ENCODE measurements at regions not wholly inside any gene's neighbourhood (a gene's known extent, or its start where the extent isn't known, plus 50 kb on each side); places are given as distances from the start of the nearest gene placed in this dataset.

DNA sequence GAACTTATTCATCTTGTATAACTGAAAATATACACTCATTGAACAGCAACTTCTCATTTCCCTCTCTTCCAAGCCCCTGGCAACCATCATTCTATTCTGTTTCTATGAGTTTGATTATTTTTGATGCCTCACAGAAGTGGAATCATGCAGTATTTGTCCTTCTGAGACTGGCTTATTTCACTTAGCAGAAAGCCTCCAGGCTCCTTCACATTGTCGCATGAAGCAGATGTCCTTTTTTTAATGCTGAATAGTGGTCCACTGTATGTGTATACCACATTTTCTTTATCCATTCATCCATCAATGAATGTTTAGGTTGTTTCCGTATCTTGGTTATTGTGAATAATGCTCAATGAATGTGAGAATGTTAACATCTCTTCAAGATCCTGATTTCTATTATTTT lies 238.2 kb upstream of the KLF14 start:
- DNase-seq, result no peak

DNA sequence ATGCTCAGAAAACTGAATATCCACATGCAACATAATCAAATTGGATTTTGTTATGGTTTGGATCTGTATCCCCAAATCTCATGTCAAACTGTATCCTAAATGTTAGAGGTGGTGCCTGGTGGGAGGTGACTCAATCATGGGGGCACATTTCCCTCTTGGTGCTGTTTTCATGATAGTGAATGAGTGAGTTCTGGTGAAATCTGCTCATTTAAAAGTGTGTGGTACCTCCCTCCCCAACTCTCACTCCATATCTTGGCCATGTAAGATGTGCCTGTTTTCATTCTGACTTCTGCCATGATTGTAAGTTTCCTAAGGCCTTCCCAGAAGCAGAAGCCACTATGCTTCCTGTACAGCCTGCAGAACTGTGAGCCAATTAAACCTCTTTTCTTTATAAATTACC lies 239.6 kb upstream of the KLF14 start:
- in situ Hi-C loops (cut with MboI; ENCODE audit: low pct_unique_long_range_greater_than_20kb, low sequenced_read_pairs), result no loop called here
- DNase-seq, result no peak

More for the DNA sequence above, 238.2 kb upstream of the KLF14 start:
- in situ Hi-C loops (cut with MboI; ENCODE audit: low pct_unique_long_range_greater_than_20kb, low sequenced_read_pairs), result no loop called here

DNA sequence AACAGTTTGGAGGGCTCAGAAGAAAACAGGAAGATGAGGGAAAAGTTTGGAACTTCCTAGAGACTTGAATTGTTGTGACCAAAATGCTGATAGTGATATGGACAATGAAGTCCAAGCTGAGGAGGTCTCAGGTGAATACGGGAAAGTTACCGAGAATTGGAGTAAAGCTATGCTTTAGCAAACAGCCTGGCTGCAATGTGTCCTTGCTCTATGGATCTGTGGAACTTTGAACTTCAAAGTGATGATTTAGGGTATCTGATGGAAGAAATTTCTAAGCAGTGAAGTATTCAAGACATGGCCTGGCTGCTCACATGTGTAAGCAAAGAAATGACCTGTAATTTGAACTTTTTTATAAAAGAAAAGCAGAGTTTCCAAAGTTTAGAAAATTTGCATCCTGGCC lies 240.2 kb upstream of the KLF14 start:
- in situ Hi-C loops (cut with MboI; ENCODE audit: low pct_unique_long_range_greater_than_20kb, low sequenced_read_pairs), result no loop called here
- DNase-seq, result no peak

DNA sequence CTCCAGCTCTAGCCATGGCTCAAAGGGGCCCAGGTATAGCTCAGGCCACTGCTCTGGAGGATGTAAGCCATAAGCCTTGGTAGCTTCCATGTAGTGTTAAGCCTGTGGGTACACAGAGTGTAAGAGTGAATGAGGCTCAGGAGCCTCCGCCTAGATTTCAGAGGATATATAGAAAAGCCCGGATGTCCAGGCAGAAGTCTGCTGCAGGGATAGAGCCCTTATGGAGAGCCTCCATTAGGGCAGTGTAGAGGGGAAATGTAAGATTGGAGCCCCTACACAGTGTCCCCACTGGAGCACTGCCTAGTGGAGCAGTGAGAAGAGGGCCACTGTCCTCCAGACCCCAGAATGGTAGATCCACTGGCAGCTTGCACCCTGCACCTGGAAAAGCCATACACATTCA lies 240.8 kb upstream of the KLF14 start:
- in situ Hi-C loops (cut with MboI; ENCODE audit: low pct_unique_long_range_greater_than_20kb, low sequenced_read_pairs), result no loop called here
- DNase-seq, result no peak

DNA sequence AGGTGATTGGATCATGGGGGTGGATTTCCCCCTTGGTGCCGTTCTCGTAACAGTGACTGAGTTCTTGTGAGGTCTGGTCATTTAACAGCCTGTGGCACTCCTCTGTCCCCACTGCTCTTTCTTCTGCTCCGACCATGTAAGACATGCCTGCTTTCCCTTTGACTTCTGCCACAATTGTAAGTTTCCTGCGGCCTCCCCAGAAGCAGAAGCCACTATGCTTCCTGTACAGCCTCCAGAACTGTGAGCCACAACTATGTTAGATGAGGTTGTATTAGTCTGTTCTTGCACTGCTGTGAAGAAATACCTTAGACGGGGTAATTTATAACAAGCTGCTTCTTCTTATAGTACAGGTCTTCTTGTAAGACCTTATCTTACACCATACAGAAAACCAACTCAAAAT lies 241.7 kb upstream of the KLF14 start:
- DNase-seq, result no peak
- in situ Hi-C loops (cut with MboI; ENCODE audit: low pct_unique_long_range_greater_than_20kb, low sequenced_read_pairs), result no loop called here

DNA sequence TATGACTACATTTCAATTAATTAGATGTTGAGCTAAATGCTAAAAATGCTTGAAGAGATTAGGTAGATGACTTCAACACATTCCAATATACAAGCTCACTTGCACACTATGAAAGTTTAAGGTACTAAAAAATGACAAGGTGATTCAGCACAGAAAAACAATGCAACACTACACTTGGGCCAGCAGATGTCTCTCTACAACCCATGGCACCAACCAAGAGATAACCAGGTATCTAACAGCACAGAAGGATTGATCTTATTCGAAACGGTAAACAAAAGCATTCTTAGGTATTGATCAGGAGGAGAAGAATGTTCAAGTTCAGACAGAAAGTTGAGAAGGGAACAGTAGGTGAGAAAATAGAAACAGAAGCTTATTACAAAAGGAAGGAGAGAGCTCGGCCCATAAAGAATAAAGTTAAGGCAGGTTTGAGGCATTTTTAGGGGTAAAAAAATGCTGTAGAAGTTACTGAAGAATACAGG lies 248.2 kb upstream of the KLF14 start:
- peak; percentile 62 for DNase-seq
- in situ Hi-C loops (cut with MboI; ENCODE audit: low pct_unique_long_range_greater_than_20kb, low sequenced_read_pairs), result no loop called here

DNA sequence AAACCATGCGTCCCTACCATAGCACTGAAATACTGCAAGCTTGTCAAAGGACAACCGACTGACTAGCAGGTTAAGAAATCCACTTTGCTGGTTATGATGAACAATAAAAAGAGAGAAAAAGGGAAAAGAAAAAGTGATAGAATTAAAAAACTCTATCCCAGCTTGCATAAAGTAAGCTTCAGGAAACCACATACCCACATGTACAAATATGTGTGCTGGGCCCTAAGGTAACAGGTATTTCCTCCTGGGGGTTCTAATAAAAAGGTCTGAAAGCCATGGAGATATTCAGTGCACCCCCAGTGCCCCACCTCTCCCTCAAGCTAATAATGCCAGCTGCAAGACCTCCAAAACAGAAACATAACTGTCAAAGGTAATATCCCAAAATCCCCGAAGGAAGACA lies 248.6 kb upstream of the KLF14 start:
- in situ Hi-C loops (cut with MboI; ENCODE audit: low pct_unique_long_range_greater_than_20kb, low sequenced_read_pairs), result no loop called here
- no peak for DNase-seq

DNA sequence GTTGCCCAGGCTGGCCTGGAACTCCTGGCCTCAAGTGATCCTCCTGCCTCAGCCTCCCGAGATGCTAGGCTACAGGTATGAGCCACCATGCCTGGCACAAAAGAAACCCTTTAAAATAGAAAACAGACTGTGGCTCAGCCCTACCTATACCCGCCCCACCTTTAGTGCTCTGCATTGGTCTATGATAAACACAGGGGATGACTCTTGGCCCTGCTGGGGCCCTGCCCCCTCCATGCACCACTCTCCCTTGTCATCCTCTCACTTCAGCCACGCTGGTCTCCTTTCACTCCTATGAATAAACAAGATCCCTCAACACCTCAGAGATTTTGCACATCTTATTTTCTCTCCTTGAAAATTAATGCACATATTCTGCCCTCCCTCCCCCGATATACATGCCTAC lies 251.4 kb upstream of the KLF14 start:
- DNase-seq, result no peak

DNA sequence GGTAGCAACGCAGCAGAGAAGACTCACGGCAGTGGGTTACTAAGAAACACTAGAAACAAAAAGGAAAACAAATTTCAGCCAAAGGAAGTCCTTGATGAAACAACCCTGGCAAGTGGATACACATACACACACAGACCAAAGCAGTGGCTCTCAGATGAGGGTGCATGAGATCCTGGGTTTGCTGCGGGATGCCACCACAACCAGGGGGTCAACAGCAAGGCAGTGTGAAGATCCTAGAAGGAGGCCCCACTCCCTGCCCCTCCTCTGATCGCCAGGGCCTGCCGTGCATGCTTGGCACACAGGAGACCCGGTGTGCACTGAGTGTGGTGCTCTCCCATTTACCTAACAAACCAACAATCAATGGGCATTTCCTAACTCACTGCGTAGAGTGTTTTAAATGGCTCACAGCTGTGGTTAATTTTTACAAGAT lies 252.3 kb upstream of the KLF14 start:
- in situ Hi-C loops (cut with MboI; ENCODE audit: low pct_unique_long_range_greater_than_20kb, low sequenced_read_pairs), result no loop called here
- no peak for DNase-seq

More for the DNA sequence above, 251.4 kb upstream of the KLF14 start:
- in situ Hi-C loops (cut with MboI; ENCODE audit: low pct_unique_long_range_greater_than_20kb, low sequenced_read_pairs), result no loop called here

DNA sequence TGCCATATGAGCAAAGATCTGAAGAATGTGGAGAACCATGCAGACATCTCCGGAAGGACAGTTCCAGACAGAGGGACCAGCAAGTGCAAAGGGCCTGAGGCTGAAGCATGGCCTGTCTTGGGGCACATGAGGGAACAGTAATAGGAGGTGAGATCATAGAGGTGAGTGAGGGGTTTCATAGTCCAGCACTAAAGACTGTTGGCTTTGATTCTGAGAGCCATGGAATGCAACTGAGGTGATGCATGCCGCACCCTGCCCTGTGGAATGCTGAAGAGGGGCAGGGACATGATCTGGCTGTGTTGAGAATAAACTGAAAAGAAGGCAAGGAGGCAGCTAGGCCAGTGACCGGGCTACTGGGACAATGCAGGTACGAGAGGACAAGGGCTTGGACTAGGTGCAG lies 253.1 kb upstream of the KLF14 start:
- in situ Hi-C loops (cut with MboI; ENCODE audit: low pct_unique_long_range_greater_than_20kb, low sequenced_read_pairs), result no loop called here
- no peak for DNase-seq

DNA sequence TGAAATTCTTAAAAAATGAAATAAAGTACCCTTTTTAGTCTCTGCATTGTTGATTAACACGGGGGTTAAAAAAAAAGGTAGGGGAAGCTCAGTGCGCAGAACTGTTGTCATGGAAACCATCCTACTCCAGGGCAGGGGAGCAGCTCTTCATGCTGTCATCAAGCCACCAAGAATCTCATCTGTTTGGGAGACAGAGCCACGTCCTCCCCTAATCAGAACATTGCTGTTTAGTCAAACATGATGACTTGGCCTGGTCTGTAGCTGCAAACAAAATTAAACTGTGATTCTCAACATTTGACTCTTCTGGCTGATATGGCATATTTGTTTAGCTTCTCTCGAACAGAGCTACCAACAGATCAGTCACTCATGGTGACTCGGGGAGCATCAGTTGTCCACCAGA lies 254.4 kb upstream of the KLF14 start:
- no peak for DNase-seq
- in situ Hi-C loops (cut with MboI; ENCODE audit: low pct_unique_long_range_greater_than_20kb, low sequenced_read_pairs), result no loop called here

DNA sequence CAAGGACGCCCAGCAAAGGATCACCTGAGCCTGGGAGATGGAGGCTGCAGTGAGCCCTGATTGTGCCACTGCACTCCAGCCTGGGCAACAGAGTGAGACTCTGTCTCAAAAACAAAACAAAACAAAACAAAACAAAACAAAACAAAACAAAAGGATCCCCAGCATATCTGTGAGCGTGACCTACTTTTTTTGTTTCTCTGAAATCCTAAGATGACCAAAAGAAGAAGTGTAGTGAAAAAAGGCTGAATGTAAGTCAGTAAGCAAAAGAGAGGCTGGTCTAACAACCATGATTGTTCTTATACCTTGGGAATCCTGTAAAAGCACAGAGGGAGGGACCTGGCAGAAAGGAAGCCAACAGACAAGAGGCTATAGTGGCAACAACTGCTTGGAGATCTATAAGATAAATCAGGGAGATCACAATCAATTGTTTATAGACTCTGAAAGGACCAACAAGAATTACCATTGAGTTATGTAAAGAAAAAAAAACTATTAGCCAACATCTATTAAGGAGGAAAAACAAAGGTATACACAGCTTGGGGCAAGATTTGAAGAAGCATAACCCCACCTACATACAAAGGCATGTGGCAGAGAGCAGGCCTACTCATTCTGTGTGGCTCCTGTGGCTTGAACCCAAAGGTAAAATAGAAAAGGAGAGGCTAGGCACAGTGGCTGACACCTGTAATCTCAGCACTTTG lies 255.2 kb upstream of the KLF14 start:
- in situ Hi-C loops (cut with MboI; ENCODE audit: low pct_unique_long_range_greater_than_20kb, low sequenced_read_pairs), result no loop called here

DNA sequence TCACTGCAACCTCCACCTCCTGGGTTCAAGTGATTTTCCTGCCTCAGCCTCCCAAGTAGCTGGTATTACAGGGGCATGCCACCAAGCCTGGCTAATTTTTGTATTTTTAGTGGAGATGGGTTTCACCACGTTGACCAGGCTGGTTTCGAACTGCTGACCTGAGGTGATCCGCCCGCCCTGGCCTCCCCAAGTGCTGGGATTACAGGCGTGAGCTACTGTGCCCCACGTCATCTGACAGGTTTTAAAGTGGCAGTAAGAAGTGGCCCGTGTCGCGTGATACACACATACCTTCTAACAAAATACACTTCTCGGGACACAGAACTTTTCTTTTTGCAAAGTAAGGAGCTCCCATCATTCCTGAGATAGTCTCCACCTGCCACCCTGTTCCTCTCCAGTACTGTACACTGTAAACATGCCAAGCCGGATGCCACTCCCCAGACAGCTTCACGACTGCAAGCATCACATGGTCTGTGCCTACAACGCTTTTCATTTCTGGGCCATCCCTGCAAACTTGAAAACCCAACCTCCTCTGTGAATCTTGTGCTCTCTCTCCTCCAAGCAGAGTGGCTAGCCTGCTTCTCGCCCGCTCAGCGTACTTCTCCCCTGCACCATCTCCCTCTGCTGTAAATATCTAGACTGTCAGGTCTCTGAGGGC lies 256.3 kb upstream of the KLF14 start:
- no peak for DNase-seq
- in situ Hi-C loops (cut with MboI; ENCODE audit: low pct_unique_long_range_greater_than_20kb, low sequenced_read_pairs), result no loop called here

More for the DNA sequence above, 255.2 kb upstream of the KLF14 start:
- DNase-seq, result no peak

DNA sequence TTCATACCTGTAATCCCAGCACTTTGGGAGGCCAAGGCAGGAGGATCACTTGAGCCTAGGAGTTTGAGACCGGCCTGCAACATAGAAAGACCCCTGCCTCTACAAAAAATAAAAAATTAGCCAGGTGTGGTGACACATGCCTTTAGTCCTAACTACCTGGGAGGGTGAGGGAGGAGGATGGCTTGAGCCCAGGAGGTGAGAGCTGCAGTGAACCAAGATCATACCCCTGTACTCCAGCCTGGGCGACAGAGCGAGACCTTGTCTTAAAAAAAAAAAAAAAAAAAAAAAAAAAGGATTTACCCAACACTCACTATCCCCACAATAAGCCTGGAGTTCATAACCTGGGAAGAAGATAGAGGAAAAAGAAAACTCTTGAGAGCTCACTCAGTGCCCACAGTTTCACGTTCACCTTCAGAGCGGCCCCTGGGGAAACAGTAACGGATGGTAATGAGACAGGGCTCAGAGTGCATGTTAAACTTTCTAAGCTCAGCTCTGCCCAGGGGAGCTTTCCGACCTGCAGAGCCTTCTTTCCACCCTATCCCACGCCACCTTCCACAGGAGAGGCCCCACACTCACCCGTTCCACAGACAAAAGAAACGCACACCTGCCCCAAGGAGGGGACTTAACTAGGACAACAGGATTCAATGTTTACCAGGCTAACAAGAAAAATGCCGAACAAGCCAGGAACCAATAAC lies 259.8 kb upstream of the KLF14 start:
- in situ Hi-C loops (cut with MboI; ENCODE audit: low pct_unique_long_range_greater_than_20kb, low sequenced_read_pairs), result no loop called here
- no peak for DNase-seq

DNA sequence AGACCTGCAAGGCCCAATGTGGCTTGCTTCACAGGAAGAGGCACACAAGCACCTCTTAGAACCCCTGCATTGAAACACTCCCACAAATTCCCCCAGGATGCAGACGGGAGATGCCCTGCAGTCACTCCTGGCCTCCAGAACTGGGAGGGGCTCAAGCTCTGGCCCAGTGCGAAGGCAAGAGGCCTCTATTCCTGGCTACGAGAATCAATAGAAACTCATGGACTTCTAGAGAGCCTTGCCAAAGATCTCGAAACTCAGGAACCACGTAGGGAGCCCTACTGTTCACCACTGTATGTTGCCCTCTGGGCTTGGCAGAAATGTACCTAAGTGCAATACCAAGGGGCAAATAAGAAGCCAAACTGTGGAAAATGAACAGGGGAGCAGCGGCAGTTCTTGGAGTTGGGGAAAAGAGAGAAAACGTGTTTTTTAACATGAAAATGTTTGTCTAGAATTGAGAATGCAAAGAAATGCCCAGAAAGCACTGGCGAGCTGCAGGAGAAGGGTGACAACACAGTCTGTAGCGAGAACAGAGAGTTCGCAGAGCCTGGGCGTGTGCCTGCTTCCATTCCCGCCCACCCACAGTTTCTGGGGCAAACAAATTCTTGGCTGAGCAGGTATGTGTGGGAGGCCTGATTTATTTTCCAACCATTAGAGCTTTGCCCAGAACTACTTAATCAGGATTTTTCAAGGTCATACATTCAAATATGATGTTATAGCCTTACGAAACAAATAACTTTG lies 260.5 kb upstream of the KLF14 start:
- in situ Hi-C loops (cut with MboI; ENCODE audit: low pct_unique_long_range_greater_than_20kb, low sequenced_read_pairs), result no loop called here
- no peak for DNase-seq

DNA sequence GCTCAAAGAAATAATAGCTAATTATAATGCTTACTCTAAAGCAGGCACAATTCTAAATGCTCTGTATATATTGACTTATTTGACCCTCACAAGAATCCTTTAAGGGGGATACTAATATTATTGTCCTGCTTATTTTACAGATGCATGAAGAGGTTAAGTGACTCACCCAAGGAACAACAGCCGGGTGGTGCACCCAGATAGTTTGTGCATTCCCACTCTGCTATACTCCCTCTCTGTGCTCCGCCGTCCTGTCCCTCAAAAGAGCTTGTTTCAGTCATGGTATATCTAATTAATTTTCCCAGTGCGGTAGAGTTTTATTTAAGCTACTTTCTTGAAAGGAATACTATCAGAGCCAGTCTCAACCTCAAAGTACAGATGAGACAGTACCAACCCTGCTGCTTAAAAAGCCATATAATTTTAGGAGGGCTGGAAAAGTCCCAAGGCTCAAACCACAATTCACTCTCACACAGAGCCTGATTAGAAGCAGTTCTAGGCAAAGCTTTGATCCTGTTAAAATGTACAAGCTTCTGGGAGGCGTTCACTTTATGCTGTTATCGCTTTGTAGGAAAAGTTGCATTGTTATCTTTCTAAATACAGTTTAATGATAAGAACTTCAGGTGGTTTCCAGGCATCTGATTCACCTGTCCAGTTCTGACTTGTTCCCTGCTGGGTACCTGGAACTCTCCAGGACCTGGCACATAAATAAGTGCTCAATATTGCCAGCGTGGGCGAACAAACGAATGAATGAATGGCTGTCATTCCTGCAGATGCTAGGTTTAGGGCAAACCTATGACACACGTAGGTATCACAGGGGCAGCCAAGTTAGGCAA lies 261.5 kb upstream of the KLF14 start:
- DNase-seq, result no peak
- in situ Hi-C loops (cut with MboI; ENCODE audit: low pct_unique_long_range_greater_than_20kb, low sequenced_read_pairs), result no loop called here

DNA sequence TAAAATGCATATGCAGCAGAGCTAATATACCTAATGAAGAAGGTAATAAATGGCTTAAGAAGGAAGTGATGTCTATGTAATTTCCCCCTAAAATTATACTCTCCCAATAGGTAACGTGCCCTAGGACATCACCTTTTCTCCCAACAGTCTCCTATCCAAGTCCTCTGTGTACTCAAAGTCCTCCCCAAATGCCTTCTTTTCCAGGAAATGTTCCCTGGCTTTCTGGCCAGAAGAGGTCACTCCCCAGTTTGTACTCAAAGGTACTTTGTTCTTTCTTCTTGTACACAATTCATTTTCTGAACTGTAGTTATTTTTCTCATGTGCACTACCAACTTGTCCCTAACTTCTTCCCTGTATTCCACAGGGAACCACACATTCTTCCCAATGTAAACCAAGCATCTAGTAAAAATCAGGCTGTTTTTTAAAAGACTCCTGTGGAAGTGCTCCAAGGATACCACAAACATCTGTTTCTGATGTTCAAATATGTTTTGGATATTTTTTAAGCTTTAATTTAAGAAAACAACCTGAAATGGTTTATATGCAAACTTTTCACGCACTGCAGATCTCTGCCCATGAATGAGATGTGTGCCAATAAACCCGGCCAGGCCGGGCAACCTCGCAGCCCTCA lies 262.3 kb upstream of the KLF14 start:
- in situ Hi-C loops (cut with MboI; ENCODE audit: low pct_unique_long_range_greater_than_20kb, low sequenced_read_pairs), result no loop called here
- DNase-seq, result no peak

DNA sequence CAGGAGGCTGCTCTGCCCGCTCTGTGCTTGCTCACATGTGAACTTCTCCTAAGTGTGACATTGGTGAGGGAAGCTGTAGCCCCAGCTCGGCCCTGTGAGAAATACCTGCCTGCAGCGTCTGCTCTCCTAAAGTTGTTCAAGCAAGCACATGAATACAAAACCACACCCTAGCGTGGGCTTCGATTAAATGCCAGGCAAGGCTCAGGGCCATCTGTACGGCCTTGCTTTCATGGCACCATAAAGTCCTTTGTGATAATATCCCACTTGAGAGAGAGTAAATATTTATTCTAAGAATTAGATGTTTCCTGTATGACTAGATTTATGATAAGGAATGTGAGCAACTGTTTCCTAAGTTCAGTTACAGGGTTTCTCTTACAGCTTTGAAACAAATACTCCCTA lies 262.8 kb upstream of the KLF14 start:
- in situ Hi-C loops (cut with MboI; ENCODE audit: low pct_unique_long_range_greater_than_20kb, low sequenced_read_pairs), result no loop called here
- no peak for DNase-seq
